ENCODE measurements at regions not wholly inside any gene's neighbourhood (a gene's known extent, or its start where the extent isn't known, plus 50 kb on each side); places are given as distances from the start of the nearest gene placed in this dataset.

- TF ChIP-seq, protein P1, sequence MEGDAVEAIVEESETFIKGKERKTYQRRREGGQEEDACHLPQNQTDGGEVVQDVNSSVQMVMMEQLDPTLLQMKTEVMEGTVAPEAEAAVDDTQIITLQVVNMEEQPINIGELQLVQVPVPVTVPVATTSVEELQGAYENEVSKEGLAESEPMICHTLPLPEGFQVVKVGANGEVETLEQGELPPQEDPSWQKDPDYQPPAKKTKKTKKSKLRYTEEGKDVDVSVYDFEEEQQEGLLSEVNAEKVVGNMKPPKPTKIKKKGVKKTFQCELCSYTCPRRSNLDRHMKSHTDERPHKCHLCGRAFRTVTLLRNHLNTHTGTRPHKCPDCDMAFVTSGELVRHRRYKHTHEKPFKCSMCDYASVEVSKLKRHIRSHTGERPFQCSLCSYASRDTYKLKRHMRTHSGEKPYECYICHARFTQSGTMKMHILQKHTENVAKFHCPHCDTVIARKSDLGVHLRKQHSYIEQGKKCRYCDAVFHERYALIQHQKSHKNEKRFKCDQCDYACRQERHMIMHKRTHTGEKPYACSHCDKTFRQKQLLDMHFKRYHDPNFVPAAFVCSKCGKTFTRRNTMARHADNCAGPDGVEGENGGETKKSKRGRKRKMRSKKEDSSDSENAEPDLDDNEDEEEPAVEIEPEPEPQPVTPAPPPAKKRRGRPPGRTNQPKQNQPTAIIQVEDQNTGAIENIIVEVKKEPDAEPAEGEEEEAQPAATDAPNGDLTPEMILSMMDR (IDR thresholded peaks at IDR 0.05): no peak
- TF ChIP-seq POLR2A (IDR thresholded peaks at IDR 0.05): no peak
Measured at GRCh38 chr6:14444295-14444972, 326.9 kb downstream of the CD83 start.
